Keratinocyte (primary cell): ENCODE measurements at regions not wholly inside any gene's neighbourhood (a gene's known extent, or its start where the extent isn't known, plus 50 kb on each side); places are given as distances from the start of the nearest gene placed in this dataset.

Source experiments
- EZH2 ChIP-seq: IDR thresholded peaks from one replicate; pipeline ENCODE4 v1.6.1; 2012; ENCODE audit warnings: inconsistent platforms, mild to moderate bottlenecking, low read length, moderate library complexity
- TF ChIP-seq, protein P1 (sequence below), 3 experiments: IDR thresholded peaks in 1 of 3; conservative IDR thresholded peaks in 1 of 3; optimal IDR thresholded peaks in 1 of 3; 2 replicates in 2 of 3; 3 replicates in 1 of 3; pipeline versions ENCODE3 to v1.5.1; 2011; ENCODE audit warnings: low read length in 3 of 3, mild to moderate bottlenecking in 3 of 3, moderate library complexity in 2 of 3, control low read depth in 1 of 3, inconsistent platforms in 1 of 3; ENCODE audit not compliant: insufficient read depth in 2 of 3; ENCODE audit errors: extremely low read depth in 1 of 3

DNA sequence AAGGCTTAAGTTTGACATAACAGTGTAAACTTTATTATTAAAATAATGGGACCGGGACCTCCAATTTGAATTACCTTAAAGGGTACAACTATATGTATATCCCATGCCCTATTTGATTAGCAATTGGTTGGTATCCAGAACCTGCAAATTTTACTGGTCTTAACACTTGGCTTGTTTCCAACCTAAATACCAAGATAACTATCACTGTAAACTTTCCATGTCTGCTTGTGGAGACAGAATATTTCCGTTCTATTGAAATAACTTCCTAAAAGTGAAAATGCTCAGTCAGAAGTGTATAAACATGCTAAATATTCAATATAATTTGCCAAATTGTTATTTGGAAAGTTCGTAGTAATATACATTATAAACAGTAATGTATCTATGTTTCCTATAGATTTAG is 154.0 kb downstream of the TMEM47 start:
- TF ChIP-seq, protein P1, sequence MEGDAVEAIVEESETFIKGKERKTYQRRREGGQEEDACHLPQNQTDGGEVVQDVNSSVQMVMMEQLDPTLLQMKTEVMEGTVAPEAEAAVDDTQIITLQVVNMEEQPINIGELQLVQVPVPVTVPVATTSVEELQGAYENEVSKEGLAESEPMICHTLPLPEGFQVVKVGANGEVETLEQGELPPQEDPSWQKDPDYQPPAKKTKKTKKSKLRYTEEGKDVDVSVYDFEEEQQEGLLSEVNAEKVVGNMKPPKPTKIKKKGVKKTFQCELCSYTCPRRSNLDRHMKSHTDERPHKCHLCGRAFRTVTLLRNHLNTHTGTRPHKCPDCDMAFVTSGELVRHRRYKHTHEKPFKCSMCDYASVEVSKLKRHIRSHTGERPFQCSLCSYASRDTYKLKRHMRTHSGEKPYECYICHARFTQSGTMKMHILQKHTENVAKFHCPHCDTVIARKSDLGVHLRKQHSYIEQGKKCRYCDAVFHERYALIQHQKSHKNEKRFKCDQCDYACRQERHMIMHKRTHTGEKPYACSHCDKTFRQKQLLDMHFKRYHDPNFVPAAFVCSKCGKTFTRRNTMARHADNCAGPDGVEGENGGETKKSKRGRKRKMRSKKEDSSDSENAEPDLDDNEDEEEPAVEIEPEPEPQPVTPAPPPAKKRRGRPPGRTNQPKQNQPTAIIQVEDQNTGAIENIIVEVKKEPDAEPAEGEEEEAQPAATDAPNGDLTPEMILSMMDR (optimal IDR thresholded peaks at IDR 0.05 in 1 of 3, IDR thresholded peaks at IDR 0.05 in 1 of 3, conservative IDR thresholded peaks at IDR 0.05 in 1 of 3; ENCODE audit: extremely low read depth in 1 of 3, insufficient read depth in 2 of 3, low read length in 3 of 3) = no peak
- no peak for TF ChIP-seq EZH2
